ENCODE measurements at regions not wholly inside any gene's neighbourhood (a gene's known extent, or its start where the extent isn't known, plus 50 kb on each side); places are given as distances from the start of the nearest gene placed in this dataset.
"Not testable (repeated sequence)": the region's sequence is repeated elsewhere in the genome, so short reads cannot be mapped to it uniquely, and the experiment has no call there.

- whole genome bisulfite sequencing, 5 donors = 91 to 97% (median 97%) methylated on average over 4 of the region's 4 CpGs
- TF ChIP-seq CTCF (IDR thresholded peaks at IDR 0.05) (no peak), POLR2AphosphoS5 (IDR thresholded peaks at IDR 0.05) (no peak), POLR2A (IDR thresholded peaks at IDR 0.05) (no peak), EP300 (IDR thresholded peaks at IDR 0.05) (no peak)
- H3K4me1 ChIP-seq = peaks cover 5 to 22% (median 13%) of the 10 kb centered on the region in 4 donors
- no peak overlapping the region for H3K4me3 ChIP-seq
- no peaks in the 10 kb centered on the region for H3K36me3 ChIP-seq
- no peak for DNase-seq
- intact Hi-C loops (cut with DNase I; ENCODE audit: low total_unique reads) = no loop called here
- no peak overlapping the region for H3K27ac ChIP-seq
- H3K9me3 ChIP-seq = no peaks in the 10 kb centered on the region
- H3K27me3 ChIP-seq = no peaks in the 10 kb centered on the region
These were observed 81.4 kb upstream of the ZNF366 start for GRCh38 chr5:72588640-72589039.

GRCh38 chr5:72587661-72588308 lies 80.6 kb upstream of the ZNF366 start:
- Histone ChIP-seq H3K27ac (no peak overlapping the region), H3K4me3 (no peak overlapping the region), H3K9me3 (no peaks in the 10 kb centered on the region), H3K4me1 (peaks cover 5 to 22% (median 13%) of the 10 kb centered on the region in 4 donors), H3K36me3 (no peaks in the 10 kb centered on the region), H3K27me3 (no peaks in the 10 kb centered on the region)
- no peak for TF ChIP-seq CTCF (IDR thresholded peaks at IDR 0.05)
- TF ChIP-seq POLR2AphosphoS5 (IDR thresholded peaks at IDR 0.05) = no peak
- TF ChIP-seq POLR2A (IDR thresholded peaks at IDR 0.05) = no peak
- TF ChIP-seq EP300 (IDR thresholded peaks at IDR 0.05) = no peak
- intact Hi-C loops (cut with DNase I; ENCODE audit: low total_unique reads) = no loop called here
- 77 to 85% (median 82%) methylated on average over 8 of the region's 8 CpGs for WGBS, 5 donors
- no peak for DNase-seq

GRCh38 chr5:72586788-72587530 lies 79.7 kb upstream of the ZNF366 start:
- Histone ChIP-seq H3K27me3 (no peaks in the 10 kb centered on the region), H3K9me3 (no peaks in the 10 kb centered on the region), H3K36me3 (no peaks in the 10 kb centered on the region), H3K27ac (peak overlapping the region in 1 of 5 donors; percentile 21), H3K4me1 (peaks cover 5 to 22% (median 13%) of the 10 kb centered on the region in 4 donors), H3K4me3 (no peak overlapping the region)
- intact Hi-C loops (cut with DNase I; ENCODE audit: low total_unique reads) = no loop called here
- WGBS, 5 donors = 84 to 95% (median 90%) methylated on average over 3 of the region's 3 CpGs
- DNase-seq = no peak
- TF ChIP-seq POLR2AphosphoS5 (IDR thresholded peaks at IDR 0.05) = no peak
- TF ChIP-seq POLR2A (IDR thresholded peaks at IDR 0.05) = no peak
- TF ChIP-seq EP300 (IDR thresholded peaks at IDR 0.05) = no peak
- no peak for TF ChIP-seq CTCF (IDR thresholded peaks at IDR 0.05)

- 54 to 70% (median 60%) methylated on average over 3 of the region's 3 CpGs for WGBS, 5 donors
- H3K9me3 ChIP-seq = peaks cover 0 to 3% (median 0%) of the 10 kb centered on the region in 4 donors
- TF ChIP-seq POLR2AphosphoS5 (IDR thresholded peaks at IDR 0.05) (no peak), EP300 (IDR thresholded peaks at IDR 0.05) (no peak), CTCF (IDR thresholded peaks at IDR 0.05) (no peak), POLR2A (IDR thresholded peaks at IDR 0.05) (no peak)
- peaks cover 5 to 22% (median 13%) of the 10 kb centered on the region in 4 donors for H3K4me1 ChIP-seq
- H3K36me3 ChIP-seq = no peaks in the 10 kb centered on the region
- intact Hi-C loops (cut with DNase I; ENCODE audit: low total_unique reads) = no loop called here
- H3K27ac ChIP-seq = no peak overlapping the region
- no peak overlapping the region for H3K4me3 ChIP-seq
- H3K27me3 ChIP-seq = no peaks in the 10 kb centered on the region
- DNase-seq = no peak
These were observed 77.3 kb upstream of the ZNF366 start for GRCh38 chr5:72584466-72584865.

GRCh38 chr5:72579290-72579689 lies 72.1 kb upstream of the ZNF366 start:
- H3K4me3 ChIP-seq; intact Hi-C loops (cut with DNase I; ENCODE audit: low total_unique reads); H3K4me1 ChIP-seq; H3K36me3 ChIP-seq; H3K27me3 ChIP-seq; H3K27ac ChIP-seq; H3K9me3 ChIP-seq; DNase-seq: not testable (repeated sequence)
- 80 to 100% (median 96%) methylated on average over 2 of the region's 2 CpGs for WGBS, 5 donors
